B cell (primary cell): ENCODE measurements at regions not wholly inside any gene's neighbourhood (a gene's known extent, or its start where the extent isn't known, plus 50 kb on each side); places are given as distances from the start of the nearest gene placed in this dataset.

Experiments used
- CTCF ChIP-seq: fragments of 200-600 bp; IDR thresholded peaks from one replicate; pipeline ENCODE4 v1.8.0; 2022; ENCODE audit warnings: antibody characterized with exemption, mild to moderate bottlenecking
- EZH2 ChIP-seq: IDR thresholded peaks from 2 replicates; pipeline ENCODE4 v1.6.1; 2012; ENCODE audit warnings: borderline replicate concordance, low read depth, mild to moderate bottlenecking, moderate library complexity, low read length; ENCODE audit not compliant: insufficient read depth, poor library complexity, severe bottlenecking

- TF ChIP-seq CTCF (no peak), EZH2 (no peak)
Observed at GRCh38 chr20:48465271-48465670, 362.5 kb downstream of the PREX1 start.
